Hindlimb muscle (tissue), 1 donor: ENCODE measurements at regions not wholly inside any gene's neighbourhood (a gene's known extent, or its start where the extent isn't known, plus 50 kb on each side); places are given as distances from the start of the nearest gene placed in this dataset.
"Not testable (repeated sequence)": the region's sequence is repeated elsewhere in the genome, so short reads cannot be mapped to it uniquely, and the experiment has no call there.

ENCODE experiments used
- DNase-seq: peaks from one replicate; pipeline ENCODE4 v3.0.0-alpha.2; 2013

GRCh38 chr17:5911919-5912318 lies 158.3 kb upstream of the WSCD1 start:
- DNase-seq = no peak

GRCh38 chr17:5913032-5913531 lies 157.1 kb upstream of the WSCD1 start:
- DNase-seq = no peak

- DNase-seq = no peak
Measured at GRCh38 chr17:5913641-5914040, 156.5 kb upstream of the WSCD1 start.

- no peak for DNase-seq
Measured at GRCh38 chr17:5915337-5915736, 154.8 kb upstream of the WSCD1 start.

- no peak for DNase-seq
Measured at GRCh38 chr17:5919089-5919488, 151.1 kb upstream of the WSCD1 start.

GRCh38 chr17:5921512-5922282 lies 148.5 kb upstream of the WSCD1 start:
- no peak for DNase-seq

GRCh38 chr17:5922476-5922875 lies 147.7 kb upstream of the WSCD1 start:
- DNase-seq = no peak

- no peak for DNase-seq
Measured at GRCh38 chr17:5929721-5930120, 140.5 kb upstream of the WSCD1 start.

GRCh38 chr17:5930555-5930954 lies 139.6 kb upstream of the WSCD1 start:
- not testable (repeated sequence) for DNase-seq

GRCh38 chr17:5931616-5932015 lies 138.6 kb upstream of the WSCD1 start:
- DNase-seq = no peak

- DNase-seq = no peak
Measured at GRCh38 chr17:5933430-5933829, 136.7 kb upstream of the WSCD1 start.

- no peak for DNase-seq
Measured at GRCh38 chr17:5941258-5941657, 128.9 kb upstream of the WSCD1 start.

GRCh38 chr17:5942687-5943086 lies 127.5 kb upstream of the WSCD1 start:
- no peak for DNase-seq

- DNase-seq = no peak
Measured at GRCh38 chr17:5943232-5943631, 126.9 kb upstream of the WSCD1 start.

- DNase-seq = no peak
Measured at GRCh38 chr17:5943982-5944381, 126.2 kb upstream of the WSCD1 start.

GRCh38 chr17:5947701-5948180 lies 122.4 kb upstream of the WSCD1 start:
- no peak for DNase-seq

GRCh38 chr17:5948811-5949210 lies 121.4 kb upstream of the WSCD1 start:
- DNase-seq = no peak

GRCh38 chr17:5950878-5951277 lies 119.3 kb upstream of the WSCD1 start:
- DNase-seq = no peak

GRCh38 chr17:5951912-5952311 lies 118.3 kb upstream of the WSCD1 start:
- no peak for DNase-seq

GRCh38 chr17:5952518-5952917 lies 117.7 kb upstream of the WSCD1 start:
- no peak for DNase-seq

- no peak for DNase-seq
Measured at GRCh38 chr17:5955764-5956163, 114.4 kb upstream of the WSCD1 start.

GRCh38 chr17:5958850-5959249 lies 111.3 kb upstream of the WSCD1 start:
- DNase-seq = no peak

GRCh38 chr17:5962371-5962770 lies 107.8 kb upstream of the WSCD1 start:
- no peak for DNase-seq

GRCh38 chr17:5971969-5972368 lies 98.2 kb upstream of the WSCD1 start:
- no peak for DNase-seq

GRCh38 chr17:5973410-5973809 lies 96.8 kb upstream of the WSCD1 start:
- no peak for DNase-seq
